HG03521 (cell line): ENCODE measurements at regions not wholly inside any gene's neighbourhood (a gene's known extent, or its start where the extent isn't known, plus 50 kb on each side); places are given as distances from the start of the nearest gene placed in this dataset.
"Not testable (repeated sequence)": the region's sequence is repeated elsewhere in the genome, so short reads cannot be mapped to it uniquely, and the experiment has no call there.

Experiments used
- ATAC-seq: cut with Tn5 transposase; IDR thresholded peaks from one replicate; pipeline ENCODE4 v1.9.1; 2021; ENCODE audit warnings: mild to moderate bottlenecking, moderate library complexity; ENCODE audit not compliant: unreplicated experiment

GRCh38 chr13:59425211-59425741 lies 738.5 kb downstream of the DIAPH3 start:
- no peak for ATAC-seq

DNA sequence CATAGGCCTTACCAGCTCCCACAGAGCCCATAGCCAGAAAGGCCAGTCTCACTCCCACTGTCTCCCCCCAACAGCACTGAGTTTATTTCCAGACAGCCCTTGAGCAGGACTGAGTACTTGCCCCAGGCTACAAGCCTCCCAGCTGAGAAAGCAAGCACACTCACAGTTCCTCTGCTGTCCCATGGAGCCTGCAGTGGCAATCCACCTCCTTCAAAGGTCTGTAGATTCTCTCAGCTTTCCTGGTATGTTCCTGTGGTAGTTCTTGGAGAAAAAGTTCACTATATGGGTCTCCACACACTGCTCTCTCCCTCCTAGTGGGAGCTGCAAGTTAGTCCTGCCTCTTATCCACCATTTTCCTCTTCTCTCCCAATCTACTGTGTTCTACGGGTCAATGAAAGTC lies 728.7 kb downstream of the DIAPH3 start:
- no peak for ATAC-seq

DNA sequence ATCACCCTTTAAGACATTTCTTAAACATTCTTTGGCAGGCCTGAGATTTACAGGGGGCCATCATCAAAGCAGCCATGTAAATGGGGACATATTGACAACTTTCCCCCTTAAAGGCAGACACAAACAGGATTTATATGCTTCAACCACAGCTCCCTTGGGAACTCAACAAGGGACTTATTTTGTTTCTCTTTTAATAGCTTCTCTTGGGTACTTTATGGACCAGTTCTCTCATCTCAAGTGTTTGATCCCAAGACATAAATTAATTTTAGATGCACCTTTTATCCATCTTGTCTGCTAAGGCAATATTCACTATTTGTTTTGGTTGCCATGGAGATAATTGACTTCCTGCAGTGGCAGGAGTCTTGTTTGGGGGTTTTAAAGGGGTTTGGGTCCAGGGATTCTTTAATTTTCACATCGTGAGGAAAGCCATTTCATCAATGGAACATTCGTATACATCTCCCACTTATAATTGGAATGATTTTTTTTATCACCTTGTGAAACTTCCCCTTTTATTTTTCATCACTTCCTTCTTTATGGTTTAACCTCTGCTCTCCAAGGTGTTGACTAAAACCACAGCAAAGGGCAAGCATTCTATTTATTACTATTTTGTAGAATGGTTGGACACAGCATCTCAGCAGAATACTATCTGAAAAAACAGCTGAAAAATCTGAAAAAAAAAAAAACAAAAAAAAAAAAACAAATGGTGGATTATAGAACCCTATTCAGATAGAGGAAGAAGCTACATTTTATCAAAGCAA lies 726.0 kb downstream of the DIAPH3 start:
- ATAC-seq = no peak

GRCh38 chr13:59439776-59440428 lies 723.8 kb downstream of the DIAPH3 start:
- no peak for ATAC-seq

DNA sequence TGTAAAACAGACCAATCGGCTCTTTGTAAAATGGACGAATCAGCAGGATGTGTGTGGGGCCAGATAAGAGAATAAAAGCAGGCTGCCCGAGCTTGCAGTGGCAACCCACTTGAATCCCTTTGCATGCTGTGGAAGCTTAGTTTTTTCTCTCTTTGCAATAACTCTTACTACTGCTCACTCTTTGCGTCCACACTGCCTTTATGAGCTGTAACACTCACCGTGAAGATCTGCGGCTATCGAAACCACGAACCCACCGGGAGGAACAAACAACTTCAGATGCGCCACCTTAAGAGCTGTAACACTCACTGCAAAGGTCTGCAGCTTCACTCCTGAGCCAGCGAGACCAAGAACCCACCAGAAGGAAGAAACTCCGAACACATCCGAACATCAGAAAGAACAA lies 722.7 kb downstream of the DIAPH3 start:
- not testable (repeated sequence) for ATAC-seq

DNA sequence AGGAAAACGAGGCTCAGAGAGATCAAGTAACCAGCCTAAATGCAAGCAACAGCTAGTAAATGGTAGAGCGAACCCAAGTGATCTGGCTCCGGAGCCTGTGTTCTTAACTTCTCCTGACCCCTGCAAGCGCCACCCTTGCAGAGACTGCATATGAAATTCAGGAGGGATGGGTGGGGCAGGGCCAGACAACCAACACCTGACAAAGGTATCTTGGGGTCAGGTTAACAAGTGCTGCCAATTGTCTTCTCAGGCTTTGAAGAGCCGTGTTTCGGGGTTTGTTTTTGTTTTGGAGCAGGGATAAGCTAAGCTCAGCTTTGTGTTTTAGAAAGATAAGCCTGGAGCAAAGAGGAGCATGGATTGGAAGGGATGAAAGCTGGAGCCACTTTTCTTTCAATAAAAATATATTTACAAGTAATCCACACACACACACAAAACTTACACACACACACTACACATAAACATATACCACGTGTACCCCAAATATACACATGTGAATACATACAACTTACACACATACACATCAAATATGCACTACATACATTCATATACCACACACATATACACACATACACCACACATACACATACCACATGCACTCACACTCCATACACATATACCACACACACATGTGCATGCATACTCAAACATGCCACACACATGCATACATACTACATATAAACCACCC lies 722.0 kb downstream of the DIAPH3 start:
- no peak for ATAC-seq

DNA sequence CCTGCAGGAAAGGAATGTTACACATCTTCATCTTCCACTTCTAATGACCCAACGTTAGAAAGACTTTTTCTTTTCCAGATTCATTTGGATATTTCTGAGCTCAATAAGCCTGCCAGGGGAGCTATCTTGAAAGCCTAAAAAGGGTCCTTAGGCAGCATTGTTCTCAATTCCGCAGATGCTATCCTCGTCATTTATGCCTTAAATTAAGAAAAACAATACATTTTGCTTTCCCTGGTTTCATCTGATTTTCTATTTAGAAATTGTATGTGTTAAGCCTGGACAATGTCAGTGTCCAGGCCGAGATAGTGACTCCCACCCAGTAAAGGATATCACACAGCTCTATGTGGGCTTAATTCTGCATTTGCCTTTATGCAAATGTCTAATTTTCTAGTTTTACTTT lies 721.3 kb downstream of the DIAPH3 start:
- no peak for ATAC-seq

DNA sequence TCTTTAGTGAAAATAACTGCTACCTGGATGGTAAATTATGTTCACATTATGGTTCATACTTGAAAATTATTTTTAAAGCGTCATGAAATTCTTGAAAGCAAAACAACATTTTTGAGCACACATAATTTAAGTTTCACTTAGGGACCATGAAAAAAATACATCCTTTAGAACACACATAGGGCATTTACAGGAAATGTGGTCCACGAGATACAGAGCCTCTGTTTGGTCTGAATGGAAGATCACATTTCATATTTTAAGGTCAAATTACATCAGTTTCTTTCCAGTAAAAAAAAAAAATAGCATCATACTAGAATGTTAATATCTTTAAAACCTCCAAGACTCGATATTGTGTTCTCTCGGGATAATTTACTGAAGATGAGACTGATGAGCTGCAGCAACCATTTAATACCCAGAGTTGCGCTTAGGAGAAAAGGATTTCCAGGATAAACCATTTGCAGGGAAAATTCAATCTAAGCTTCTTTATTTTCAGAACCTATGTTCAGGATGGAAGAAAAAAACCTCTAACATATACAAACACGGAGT lies 720.7 kb downstream of the DIAPH3 start:
- ATAC-seq = no peak

GRCh38 chr13:59444210-59444857 lies 719.4 kb downstream of the DIAPH3 start:
- ATAC-seq = no peak

DNA sequence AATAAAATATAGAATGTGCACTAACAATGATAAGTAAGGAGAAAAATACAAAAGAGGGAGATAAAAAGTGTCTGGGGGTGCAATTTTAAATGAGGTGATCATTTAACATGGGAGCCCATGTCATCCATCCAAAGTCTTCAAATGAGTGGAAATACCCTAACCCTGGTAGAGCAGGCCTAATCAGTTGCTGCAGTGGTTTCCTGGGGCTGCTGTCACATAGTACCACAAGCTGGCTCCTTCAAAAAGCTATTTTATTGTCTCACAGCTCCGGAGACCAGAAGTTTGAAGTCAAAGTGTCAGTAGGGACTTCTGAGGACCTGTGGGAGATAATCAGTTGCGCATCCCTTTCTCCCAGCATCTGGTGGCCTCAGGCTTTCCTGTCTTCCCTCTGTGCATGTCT lies 717.9 kb downstream of the DIAPH3 start:
- ATAC-seq = no peak

- no peak for ATAC-seq
Observed at GRCh38 chr13:59446391-59446790, 717.3 kb downstream of the DIAPH3 start.

DNA sequence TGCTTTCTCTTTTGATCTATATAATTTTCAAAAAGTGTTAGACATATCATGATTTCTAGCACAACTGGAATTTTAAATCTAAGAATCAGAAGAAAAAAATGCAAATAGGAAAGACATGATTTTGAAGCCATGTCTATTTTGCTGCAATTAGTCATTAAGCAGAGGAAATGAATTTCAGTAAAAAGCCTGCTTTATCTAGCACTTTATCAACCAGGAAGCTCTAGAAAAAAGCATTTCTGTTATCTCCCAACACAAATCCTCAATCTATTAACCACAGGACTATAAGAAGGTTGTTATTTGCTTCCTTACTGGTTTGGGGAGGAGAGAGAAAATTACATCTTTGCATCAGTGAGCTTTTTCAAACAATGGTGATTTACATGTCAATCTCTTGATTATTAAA lies 716.7 kb downstream of the DIAPH3 start:
- no peak for ATAC-seq

DNA sequence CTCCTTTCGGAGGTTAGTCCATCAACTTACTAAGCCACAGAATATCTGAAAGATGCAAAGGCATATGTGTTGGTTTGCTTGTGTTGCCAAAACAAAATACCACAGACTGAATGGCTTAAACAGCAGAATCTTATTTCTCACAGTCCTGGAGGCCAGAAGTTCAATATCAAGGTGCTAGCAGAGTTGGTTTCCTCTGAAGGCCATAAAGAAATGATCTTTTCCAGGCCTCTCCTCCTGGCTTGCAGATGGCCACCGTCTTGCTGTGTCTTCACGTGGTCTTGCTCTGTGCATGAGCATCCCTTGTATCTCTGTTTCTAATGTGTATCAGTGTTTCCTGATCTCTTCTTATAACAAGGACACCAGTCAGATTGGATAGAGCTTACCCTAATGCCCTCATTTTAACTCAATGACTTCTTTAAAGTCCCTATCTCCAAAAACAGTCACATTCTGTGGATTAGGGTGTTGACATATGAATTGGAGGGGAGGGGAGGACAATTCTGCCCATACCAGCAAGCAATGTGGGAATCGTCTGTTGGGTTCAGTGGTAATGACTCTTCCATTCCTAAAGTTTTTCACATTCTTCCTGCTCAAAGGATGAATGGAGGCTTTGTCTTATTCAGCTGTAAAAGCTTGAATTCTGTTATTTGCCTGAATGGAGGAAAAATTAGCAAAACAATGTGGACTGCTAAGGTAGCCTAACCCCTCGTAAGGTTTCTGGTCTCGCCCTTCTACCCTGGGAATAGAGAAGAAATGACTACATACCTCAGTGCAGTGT lies 715.7 kb downstream of the DIAPH3 start:
- ATAC-seq = no peak

GRCh38 chr13:59449750-59450149 lies 714.0 kb downstream of the DIAPH3 start:
- no peak for ATAC-seq

DNA sequence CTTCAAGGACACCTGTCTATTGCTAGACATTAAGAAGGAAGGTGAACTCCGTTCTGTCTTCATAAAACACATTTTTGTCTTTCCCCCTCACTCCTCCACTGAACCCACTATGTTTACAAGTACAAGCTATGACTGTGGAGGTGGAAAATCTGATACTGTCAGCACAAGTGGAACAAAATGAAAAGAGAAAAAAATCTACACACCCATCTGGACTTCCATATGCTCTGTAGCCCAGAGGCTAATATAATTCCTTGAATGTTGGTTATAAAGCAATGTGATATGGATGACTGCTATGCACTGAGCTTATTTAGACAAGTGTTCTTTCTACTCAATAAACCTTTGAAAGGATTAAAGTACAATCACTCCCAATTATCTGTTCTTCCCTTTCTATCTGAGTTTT lies 713.5 kb downstream of the DIAPH3 start:
- no peak for ATAC-seq

DNA sequence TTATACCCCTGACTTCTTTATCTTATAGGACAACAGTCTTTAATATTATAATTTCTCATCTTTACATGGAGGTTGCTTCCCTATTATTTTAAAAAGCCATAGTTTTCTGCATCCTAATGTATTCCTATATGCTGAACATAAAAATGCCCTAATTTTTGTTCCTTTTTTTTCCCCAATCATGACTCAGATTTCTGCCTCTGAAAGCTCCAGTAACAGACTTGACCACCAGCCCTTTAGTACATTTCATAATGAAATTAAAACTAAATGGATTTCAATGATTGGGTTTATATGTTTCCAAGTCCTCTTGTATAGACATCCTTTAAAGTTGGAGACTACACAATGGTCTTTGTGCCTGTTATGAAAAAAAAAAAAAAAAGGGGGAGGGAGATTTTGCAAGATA lies 712.5 kb downstream of the DIAPH3 start:
- ATAC-seq = no peak

DNA sequence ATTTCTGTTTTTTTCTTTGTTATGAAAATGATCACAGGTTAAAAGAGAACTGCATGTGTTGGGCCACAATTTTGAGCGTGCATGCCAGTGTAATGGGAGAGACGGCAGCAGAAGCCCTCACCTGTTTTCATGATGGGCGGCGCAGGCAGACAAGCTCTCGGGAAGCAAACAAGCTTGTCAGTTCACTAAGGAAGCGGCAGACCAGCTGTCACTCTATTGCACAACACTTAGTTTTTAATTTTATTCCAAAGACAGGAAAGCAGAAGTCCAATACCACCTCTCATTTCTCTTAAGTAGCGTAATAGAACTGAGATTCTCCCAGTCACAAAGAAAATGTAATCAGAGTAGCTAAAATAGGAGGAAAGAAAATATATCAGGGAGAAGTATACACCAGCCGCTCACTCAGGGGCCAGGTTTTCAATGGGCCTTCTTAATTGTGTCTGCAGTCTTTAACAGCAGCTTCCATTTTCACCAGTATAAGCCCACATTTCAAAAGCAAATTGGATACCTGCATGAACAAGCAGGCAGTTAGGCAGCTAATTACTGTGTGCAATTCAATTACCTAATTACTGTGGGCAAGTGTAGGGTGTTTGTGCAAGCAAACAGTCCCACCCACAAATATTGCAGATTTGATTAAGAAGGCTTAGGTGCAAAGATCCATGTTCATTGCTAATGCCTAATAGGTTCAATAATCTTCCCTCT lies 711.4 kb downstream of the DIAPH3 start:
- no peak for ATAC-seq

DNA sequence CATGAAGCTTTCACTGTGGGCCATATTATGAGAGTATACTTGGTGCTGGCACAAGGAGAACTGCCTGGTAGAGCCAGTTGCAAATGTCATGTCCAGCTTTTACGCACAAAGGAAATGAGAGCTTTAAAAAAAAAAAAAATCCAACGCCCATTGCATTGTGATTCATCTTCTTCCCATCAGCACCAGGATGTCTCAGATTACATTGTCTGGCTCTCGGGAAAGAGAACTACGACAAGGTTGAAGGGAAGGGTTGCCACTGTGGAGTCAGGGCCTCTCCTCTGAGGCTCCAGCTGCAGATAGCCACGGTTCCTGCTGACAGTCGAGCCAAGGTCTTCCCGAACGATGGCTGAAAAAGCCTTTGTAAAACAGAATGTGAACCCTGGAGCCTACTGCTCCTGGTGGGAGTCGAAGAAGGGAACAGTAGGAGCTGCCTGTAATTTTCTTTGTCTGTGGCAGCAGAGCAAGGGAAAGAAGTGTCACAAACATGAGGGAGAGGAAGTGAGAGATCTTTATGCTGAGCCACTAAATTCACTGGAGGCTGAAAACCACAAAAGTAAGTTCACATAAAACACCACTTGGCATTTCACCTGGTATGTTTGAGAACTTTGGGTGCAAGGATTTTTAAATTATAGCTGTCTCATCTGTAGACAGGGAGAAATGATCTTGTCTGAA lies 704.7 kb downstream of the DIAPH3 start:
- ATAC-seq = no peak

DNA sequence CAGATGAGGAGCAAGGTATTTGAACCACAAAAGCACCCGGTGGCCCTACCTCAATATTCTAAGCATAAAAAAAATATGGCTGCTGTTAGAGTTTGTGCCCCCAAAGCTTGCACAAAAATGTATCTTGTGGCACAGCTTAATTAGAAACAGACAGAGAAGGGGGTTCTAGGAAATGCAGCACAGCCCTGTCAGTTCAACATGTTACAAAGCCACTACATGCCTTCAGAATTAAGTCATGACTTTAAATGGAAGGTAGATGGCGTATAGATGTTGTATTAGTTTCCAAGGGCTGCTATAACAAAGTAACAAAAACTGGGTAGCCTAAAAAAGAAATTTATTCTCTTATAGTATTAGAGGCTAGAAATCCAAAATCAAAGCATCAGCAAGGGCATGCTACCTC lies 703.8 kb downstream of the DIAPH3 start:
- no peak for ATAC-seq
